Coronary artery (tissue), 2 donors: ENCODE measurements at regions not wholly inside any gene's neighbourhood (a gene's known extent, or its start where the extent isn't known, plus 50 kb on each side); places are given as distances from the start of the nearest gene placed in this dataset.

Experiments used
- DNase-seq: peaks from one replicate; pipeline ENCODE4 v3.0.0-alpha.2; 2017; ENCODE audit warnings: low spot score
- H3K27ac ChIP-seq, 2 donors: fragments of 200-600 bp; sonication (generic); one replicate each; pipeline ENCODE4 v1.5.1; 2016 to 2019
- H3K4me3 ChIP-seq: fragments of 200-600 bp; sonication (generic); 2 replicates; pipeline ENCODE4 v1.5.1; 2016; ENCODE audit warnings: mild to moderate bottlenecking, moderate library complexity
- CTCF ChIP-seq: fragments of 200-600 bp; sonication (generic); IDR thresholded peaks from one replicate; pipeline ENCODE4 v1.5.1; 2019; ENCODE audit warnings: antibody characterized with exemption

- no peak for TF ChIP-seq CTCF
- H3K27ac ChIP-seq = no peak overlapping the region
- DNase-seq = no peak
- H3K4me3 ChIP-seq = no peak overlapping the region
These were observed 621.2 kb upstream of the CHORDC1 start for GRCh38 chr11:90844041-90844440.

DNA sequence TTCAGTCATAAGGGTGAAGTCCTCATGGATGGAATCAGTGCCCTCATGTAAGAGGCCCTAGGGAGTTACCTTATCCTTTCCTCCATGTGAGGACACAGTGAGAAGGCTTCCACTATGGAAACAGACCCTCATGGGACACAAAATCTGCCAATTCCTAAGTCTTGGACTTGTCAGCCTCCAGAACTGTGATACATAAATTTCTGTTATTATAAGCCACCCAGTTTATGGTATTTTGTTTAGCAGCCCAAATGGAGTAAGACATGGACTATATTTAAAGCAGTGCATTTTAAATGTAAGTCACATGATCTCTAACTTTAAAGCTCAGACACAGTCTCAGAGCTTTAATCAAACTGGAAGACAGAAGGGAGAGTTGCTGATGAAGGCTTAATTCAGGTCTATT, 619.8 kb upstream of the CHORDC1 start:
- DNase-seq = no peak
- Histone ChIP-seq H3K4me3 (no peak overlapping the region), H3K27ac (no peak overlapping the region)
- no peak for TF ChIP-seq CTCF

DNA sequence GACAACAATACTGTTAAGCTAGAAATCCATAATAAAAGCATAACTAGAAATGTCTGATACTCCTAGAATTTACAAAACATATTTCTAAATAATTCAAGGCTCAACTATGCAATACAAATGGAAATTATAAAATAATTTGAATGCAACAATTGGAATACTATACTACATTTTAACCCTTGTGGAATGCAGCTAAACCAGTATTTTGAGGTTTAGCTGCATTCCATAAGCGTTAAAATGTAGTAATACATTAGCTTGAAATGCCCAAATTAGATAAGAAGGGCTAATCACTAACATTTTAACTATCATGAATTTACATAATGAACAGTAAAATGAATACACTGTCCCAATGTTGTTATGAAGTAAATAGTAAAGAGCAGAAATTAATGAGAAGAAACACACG, 617.2 kb upstream of the CHORDC1 start:
- H3K4me3 ChIP-seq = no peak overlapping the region
- no peak for DNase-seq
- no peak for TF ChIP-seq CTCF
- no peak overlapping the region for H3K27ac ChIP-seq

DNA sequence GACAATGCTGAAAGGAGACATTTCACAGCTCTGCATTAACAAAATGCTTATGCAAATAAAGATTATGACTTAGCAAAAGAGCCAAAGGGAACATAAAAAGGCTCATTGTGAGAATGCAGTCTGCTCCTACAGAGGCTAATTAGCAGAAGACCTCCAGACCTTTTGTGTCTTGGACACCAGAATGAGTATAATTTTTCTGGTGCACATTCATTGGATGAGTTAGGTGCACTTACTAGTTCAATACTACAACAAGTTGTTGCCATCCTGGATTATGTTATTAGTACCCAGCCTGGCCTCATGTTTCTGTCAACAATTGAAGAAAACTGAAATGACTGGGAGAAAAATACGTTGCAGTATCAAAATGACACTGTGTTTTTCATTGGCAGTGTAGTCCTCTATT, 613.2 kb upstream of the CHORDC1 start:
- no peak for TF ChIP-seq CTCF
- no peak for DNase-seq
- H3K27ac ChIP-seq = no peak overlapping the region
- H3K4me3 ChIP-seq = no peak overlapping the region

DNA sequence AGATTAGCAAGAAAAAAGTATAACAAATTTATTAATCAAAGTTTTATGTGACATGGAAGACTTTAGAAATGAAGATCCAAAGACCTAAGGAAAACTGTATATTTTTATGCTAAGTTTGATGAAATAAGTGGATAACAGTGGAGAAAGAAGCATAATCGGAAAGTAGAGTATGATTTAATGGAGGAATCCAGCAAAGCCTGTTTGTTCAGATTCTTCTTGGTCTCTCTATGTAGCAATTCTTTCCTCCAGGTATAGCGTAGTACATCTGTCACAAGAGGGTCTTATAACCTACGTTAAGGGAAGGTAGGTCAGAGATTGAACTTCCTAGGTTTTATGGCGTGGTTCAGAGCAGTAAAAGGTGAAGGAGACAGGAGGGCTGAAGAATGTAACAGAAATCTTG, 600.6 kb upstream of the CHORDC1 start:
- no peak overlapping the region for H3K4me3 ChIP-seq
- TF ChIP-seq CTCF = no peak
- no peak for DNase-seq
- no peak overlapping the region for H3K27ac ChIP-seq

GRCh38 chr11:90822996-90823395, 600.1 kb upstream of the CHORDC1 start:
- no peak for DNase-seq
- no peak overlapping the region for H3K4me3 ChIP-seq
- TF ChIP-seq CTCF = no peak
- no peak overlapping the region for H3K27ac ChIP-seq

DNA sequence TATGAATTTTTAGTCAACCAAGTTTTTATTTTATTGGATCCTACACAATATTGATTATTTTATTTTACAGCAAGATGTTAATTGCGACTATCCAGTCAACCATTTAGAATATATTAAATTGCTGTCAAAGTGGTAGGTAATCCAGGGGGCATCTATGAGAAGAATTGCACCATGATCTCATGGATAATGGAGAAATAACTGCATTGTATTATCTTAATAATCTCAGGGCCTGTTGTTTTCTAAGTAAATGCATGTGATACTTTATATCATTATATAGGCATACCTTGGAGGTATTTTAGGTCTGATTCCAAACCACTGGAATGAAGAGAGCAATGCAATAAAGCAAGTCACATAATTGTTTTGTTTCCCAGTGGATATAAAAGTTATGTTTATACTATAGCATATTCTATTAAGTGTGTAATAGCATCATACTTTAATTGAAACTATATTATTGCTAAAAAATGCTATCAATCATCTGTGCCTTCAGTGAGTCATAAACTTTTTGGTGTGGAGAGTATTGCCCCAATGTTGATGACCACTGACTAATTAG, 595.4 kb upstream of the CHORDC1 start:
- no peak overlapping the region for H3K4me3 ChIP-seq
- no peak for TF ChIP-seq CTCF
- DNase-seq = no peak
- no peak overlapping the region for H3K27ac ChIP-seq
